Right renal cortex interstitium (tissue), 3 donors: ENCODE measurements at regions not wholly inside any gene's neighbourhood (a gene's known extent, or its start where the extent isn't known, plus 50 kb on each side); places are given as distances from the start of the nearest gene placed in this dataset.
"Not testable (repeated sequence)": the region's sequence is repeated elsewhere in the genome, so short reads cannot be mapped to it uniquely, and the experiment has no call there.

ENCODE experiments used
- DNase-seq, 3 donors: peaks; one replicate each; pipeline ENCODE4 v3.0.0-alpha.2; 2013; ENCODE audit warnings: low read depth in 3 of 3, low spot score in 2 of 3

DNA sequence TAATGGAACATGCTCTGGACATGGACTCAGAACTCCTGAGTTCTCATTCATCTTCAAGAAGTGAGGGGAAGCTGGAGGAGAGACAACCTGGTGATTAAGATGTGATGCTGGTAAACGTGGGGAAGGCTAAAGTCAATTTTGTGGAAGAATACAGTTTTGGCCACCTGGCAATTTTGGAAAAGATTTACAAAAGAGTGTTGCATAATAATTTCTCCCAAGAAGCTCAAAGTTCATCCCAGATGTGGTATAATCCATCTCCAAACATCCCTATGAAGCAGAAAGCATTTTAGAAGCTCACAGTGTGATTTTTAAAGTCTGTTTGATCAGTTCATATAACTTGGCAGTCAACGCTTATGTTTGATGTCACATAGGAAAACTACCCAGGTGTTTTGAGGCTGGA lies 208.7 kb downstream of the LMX1A start:
- DNase-seq: no peak

DNA sequence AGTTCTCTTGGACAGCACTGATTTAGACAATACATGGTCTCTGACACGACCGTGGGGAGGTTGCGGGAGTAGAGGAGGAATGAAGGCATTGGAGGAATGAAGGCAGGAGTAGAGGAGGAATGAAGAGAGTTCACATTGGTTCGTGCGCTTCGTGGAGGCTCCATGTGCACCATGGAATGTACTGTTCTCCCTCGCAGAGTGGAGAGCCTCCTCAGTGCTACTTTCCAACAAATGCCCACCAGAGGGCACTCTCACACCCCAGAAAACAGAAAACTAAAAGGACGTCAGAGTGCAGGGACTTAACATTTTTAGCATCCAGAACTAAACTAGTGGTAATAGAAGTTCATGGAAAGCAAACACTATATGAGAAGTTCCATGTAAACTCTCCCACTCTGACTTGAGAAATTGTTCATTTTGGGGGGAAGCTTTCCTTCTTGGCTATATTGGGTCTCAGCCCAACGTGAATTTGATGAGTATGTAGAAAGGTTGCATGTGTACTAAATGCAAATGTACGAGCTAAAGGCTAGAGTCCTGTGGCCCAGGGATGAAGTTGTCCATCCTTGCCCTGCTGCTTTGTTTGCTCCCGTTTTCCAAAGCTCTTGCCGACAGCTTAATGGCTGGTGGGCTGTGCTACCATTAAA lies 211.6 kb downstream of the LMX1A start:
- DNase-seq: peak; percentile 67 to 73 (median 71)

DNA sequence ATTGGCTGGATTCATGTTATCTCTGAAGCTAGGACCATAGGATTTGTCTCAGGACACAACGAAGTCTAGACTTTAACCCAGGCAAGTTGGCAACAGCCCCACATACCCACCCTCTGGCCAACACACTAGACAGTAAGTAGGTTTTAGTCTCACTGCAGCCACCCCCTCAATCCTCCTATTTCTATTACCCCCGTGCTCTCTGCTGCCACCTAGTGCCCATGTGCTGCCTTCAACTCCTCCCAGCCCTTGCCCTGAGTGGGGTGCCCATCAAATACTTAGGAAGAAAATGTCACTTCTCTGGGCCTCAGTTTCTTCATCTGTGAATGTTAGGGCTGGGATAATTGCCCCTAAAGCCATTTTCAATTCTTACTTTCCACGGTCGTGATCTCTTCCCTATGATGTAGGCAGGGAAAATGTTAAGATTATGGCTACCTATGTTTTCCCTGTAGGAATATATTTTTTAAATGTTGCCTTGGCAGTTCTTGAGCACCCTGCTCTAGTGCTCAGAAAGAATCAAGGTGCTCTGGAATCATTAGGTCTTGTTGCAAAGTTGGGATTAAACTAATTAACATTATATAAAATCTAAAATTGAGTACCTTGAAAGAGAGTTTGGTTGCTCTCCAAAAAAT lies 213.0 kb downstream of the LMX1A start:
- DNase-seq: no peak

DNA sequence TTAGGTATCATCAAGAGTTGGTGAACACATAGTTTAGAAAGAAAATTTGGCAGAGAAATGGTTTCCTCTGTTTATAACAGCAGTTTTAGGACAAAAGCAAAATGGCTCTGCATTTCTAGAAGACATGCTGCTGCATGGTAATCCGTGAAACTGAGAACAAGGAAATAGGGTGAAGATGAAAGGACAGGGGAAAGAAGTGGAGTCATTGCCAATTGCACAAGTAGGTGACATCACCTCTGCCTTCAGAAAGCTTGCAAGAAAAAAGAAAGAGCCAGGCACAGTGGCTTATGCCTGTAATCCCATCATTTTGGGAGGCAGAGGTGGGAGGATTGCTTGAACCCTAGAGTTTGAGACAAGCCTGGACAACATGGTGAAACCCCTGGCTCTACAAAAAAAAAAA lies 217.6 kb downstream of the LMX1A start:
- DNase-seq: no peak

DNA sequence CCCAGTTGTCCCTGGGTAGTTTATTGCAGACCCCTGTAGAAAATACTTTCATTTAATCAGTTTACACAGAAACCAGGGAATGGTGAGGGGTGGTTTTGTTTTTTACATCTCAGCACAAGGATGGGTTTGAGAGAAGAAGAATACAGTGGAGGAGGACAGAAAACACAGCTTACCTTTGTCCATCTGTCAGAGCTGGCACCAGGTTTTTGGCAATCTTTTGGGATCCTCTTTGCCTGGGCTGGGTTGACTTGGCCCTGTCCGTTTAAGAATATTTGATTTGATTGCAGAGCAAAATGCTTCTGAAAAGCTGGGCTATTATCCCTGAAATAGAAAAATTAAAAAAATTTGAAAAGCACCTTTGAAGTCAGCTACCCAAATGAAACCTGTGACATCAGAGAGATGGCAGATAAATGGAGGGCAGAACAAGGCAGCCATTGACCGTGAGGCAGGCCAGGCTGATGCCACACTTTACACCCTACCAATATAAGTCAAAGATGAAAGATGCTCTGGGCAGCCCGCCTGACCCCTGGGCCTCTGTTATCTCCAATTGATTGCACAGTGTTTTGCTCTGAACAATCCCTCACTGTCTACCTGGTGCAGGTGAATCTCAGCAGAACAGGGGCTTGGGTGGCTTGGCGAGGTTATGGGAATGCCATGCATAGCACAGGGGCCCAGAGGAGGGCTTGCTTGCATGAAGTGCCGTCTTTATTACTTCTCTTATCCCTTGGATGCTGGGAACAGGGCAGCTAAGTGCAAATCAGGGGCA lies 218.8 kb downstream of the LMX1A start:
- no peak for DNase-seq

DNA sequence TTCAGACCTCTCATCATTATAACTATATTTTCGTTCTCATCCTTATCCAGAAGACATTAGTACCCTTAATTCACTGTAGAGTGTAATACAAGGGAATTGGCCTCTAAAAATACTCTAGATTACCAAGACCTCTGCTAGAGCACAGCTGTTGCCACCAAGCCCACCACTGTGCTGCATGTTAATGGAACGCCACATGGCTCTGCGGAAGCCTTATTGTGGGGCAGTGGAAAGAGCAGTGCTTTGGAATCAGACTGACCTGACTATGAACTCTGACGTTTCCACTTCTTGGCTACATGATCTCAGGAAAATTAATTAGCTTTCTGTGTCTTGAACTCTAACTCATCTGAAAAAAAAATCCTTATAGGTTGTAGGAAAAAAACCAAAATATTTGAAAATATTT lies 222.1 kb downstream of the LMX1A start:
- no peak for DNase-seq

DNA sequence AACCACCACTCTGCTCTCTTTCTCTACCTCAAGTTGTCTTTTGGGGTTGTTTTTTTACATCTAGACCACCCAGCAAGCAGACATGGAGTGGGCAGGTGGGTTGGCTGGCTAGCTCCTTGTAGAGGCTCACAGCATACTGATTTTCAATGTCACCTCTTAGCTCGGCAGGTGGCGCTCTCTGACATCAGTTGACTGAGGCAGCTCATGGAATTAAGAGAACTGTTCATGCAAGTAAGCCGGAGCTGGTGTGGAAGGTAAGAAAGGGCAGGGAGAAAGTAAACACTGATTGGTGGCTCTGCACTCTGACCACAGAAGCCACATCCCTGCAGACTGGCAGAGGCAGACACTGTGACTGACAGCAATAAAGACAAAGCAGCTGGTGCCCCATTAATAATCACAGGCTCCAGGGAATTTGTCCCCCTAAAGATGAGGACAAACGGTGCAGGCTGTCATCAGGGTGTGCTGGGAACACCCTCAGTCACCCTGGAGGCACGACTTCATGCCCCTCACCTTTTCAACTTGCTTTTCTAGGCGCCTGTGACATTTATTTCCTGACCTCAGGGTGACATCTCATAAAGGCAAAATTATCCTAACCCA lies 226.8 kb downstream of the LMX1A start:
- peak in 2 of 3 donors; percentile 54 to 69 for DNase-seq

DNA sequence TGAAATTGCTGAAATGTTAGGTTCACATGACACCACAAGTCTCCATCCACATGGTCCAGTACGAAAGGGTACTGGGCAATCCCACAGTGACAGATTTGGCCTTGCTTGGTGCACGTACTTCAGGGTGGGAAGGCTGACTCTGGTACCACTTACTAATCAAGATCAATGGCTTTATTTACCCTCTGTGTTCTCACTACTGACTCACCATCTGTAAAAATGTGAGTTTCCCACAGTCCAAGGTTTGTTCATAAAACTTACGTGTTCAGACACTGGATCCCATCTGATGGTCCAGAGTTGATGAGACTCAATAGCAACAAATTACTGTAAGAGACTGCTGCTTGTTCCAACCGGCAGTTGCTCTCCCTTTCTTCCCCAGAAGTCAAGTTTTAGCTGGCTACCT lies 231.7 kb downstream of the LMX1A start:
- no peak for DNase-seq

DNA sequence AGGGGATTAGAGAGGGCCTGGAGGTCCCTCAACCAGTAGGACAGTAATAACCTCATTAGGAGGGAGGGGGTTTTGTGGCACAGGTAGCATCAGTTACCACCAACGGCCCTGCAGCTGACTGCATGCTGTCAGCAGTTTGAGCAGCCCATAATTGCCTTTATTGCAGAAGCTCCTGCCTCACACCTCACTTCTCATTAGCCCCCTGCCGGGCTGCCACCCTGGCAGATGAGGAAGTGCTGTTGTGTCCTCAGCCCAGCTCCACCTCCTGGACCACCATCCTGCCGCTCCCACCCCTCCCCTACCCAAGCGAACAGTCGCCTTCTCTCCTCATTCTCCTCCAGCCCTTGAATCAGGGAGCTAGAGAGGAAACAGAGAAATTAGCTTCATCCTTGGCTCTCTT lies 237.4 kb downstream of the LMX1A start:
- no peak for DNase-seq

DNA sequence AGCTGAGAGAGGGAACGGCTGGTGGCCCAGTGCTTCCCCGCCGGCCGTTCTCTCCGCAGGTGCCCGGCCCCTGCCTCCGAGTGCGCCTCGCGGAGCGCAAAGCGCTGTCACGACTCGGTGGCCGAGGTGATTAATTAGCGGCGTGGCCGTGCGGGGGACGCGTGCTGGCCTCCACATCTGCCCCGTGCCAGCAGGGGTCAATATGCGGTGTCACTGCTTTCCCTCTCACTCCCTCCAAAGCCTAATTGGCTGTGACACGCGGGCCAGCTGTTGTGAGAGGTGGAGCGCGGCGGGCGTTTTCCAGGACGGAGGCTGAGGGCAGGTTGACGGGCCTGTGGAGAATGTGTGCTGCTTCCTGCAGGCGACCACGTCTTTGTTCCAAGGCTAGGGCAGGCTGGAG lies 239.0 kb downstream of the LMX1A start:
- DNase-seq: peak in 2 of 3 donors; percentile 39 to 49

DNA sequence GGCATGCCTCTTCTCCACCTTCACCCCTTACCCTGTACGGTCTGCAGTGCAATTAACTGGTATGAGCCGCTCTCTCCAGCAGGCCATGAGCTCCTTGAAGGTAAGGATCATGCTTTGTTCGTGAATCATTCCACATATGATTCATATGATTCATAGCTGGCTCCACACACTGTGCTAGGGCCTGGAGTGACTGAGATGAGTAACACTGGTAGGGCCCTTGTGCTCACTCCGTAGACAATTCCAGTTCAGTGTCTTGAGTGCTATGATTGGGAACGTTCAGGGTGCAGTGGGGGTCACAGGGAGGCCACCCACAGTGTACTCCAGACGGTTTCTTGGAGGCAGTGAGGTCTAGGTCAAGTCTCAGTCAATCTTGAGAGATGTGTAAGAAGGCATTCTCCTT lies 239.8 kb downstream of the LMX1A start:
- no peak for DNase-seq

DNA sequence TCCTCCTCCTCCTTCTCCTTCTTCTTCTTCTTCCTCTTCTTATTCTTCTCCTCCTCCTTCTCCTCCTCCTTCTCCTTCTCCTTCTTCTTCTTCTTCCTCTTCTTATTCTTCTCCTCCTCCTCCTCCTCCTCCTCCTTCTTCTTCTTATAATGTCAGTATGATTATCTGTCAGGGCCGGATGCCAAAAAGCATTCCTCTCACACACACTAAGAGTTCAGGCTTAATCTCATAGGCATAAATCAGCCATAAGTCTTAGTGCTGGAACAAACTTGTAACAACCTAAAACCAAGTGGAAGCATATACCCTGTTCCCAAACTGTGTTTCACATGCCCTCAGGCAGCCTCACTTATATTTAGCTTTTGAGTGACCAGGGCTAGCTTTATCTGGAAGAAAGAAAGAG lies 240.3 kb downstream of the LMX1A start:
- no peak for DNase-seq

DNA sequence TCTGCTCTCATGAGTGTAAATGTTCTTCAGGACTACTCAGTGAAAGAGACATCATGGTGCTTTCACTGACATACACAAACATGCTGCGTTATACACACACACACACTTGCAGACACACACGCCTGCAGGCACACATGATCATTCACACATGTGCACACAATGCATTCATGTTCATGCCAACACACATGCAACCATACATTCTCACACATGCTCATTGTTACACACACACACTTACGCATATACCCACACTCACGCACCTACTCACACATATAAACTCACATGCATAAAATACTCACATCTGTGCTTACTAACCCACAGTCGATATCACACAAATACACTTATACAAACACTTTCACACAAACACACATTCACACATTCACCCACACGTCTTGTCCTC lies 241.6 kb downstream of the LMX1A start:
- DNase-seq: no peak

DNA sequence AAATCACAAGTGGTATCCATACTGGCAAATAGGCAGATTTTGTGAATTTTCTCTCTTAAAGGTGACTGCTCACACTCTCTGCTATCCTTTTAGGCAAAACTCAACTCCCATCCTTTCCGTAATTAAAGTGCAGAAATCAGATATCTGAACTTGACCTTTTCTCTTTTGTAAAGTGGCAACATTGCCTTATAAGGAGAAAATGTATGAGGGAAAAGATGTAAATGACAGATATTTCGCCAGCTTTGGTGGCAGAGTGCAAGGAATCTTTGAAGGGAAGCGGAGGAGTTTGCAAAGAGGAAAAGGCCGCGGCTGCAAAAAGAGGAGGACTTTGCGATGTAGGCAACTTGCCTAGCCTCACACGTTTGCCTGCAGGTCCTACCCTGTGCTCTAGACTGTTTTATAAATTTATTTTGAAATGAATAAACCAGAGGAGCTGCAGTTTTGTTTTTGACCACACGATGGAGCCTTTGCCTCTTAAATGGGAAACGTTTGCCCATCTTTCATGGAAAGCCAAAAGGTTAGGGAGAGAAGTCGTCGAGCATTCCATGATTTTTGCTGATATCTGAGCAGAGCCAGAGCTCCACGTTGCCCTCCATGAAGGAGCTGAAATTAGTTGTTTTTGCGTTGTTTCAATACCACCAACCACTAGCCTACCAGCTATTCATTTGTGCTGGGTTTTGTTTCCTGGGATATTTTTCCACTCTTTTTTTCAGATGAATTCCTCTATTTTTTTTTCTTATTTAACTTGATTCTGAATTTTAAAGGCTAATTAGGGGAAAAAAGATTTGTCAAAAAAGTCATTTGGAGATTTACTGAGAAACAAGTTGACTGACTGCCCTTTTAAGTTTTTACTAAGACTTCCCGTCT lies 242.3 kb downstream of the LMX1A start:
- DNase-seq: peak in 2 of 3 donors; percentile 7 to 13

DNA sequence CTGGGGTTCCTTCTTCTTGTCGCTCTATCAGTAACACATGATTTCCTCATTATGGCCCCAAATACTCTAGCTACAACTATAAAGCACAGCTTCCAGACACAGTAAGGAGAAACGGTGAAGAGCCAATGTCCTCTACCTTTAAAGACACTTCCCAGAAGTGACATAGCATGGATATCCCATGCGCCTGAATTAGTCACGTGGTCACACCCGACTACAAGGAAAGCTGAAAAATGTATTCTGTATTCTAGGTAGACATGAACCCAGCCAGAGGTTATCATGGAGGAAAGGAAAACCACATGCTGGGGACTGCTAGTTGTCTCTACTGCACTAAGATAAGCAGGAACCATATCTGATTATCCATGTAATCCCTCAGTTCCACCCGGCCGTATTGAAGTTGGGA lies 244.3 kb downstream of the LMX1A start:
- DNase-seq: no peak

DNA sequence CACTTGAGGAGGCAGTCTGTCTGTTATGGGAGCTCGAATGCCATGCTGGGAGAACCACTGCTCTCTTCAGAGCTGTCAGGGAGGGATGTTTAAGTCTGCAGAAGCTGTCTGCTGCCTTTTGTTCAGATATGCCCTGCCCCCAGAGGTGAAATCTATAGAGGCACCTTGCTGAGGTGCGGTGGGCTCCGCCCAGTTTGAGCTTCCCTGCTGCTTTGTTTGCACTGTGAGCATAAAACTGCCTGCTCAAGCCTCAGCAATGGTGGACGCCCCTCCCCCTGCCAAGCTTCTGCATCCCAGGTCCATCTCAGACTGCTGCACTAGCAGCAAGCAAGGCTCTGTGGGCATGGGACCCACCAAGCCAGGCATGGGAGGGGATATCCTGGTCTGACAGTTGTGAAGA lies 247.5 kb downstream of the LMX1A start:
- no peak for DNase-seq

DNA sequence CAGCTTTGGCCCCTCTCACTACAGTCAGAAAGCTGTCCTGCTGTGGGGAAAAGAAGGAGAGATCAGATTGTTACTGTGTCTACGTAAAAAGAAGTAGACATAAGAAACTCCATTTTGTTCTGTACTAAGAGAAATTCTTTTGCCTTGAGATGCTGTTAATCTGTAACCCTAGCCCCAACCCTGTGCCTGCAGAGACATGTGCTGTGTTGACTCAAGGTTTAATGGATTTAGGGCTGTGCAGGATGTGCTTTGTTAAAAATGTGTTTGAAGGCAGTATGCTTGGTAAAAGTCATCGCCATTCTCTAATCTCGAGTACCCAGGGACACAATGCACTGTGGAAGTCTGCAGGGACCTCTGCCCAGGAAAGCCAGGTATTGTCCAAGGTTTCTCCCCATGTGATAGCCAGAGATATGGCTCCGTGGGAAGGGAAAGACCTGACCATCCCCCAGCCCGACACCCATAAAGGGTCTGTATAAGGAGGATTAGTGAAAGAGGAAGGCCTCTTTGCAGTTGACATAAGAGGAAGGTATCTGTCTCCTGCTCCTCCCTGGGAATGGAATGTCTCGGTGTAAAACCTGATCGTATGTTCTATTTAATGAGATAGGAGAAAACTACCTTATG lies 263.9 kb downstream of the LMX1A start:
- DNase-seq: not testable (repeated sequence)

DNA sequence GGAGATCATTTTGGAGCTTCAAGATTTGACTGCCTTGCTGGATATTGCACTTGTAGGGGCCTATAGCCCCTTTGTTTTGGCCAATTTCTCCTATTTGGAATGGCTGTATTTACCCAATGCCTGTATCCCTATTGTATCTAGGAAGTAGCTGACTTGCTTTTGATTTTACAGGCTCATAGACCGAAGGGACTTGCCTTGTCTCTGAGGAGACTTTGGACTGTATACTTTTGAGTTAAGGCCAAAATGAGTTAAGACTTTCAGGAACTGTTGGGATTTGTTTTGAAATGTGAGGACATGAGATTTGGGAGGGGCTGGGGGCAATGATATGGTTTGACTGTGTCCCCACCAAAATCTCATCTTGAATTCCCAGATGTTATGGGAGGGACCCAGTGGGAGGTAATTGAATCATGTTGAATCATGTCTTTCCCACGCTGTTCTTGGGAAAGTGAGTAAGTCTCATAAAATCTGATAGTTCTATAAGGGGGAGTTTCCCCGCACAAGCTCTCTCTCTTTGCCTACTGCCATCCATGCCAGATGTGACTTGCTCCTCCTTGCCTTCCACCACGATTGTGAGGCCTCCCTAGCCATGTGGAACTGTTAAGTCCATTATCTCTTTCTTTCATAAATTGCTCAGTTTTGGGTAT lies 276.1 kb downstream of the LMX1A start:
- no peak for DNase-seq

DNA sequence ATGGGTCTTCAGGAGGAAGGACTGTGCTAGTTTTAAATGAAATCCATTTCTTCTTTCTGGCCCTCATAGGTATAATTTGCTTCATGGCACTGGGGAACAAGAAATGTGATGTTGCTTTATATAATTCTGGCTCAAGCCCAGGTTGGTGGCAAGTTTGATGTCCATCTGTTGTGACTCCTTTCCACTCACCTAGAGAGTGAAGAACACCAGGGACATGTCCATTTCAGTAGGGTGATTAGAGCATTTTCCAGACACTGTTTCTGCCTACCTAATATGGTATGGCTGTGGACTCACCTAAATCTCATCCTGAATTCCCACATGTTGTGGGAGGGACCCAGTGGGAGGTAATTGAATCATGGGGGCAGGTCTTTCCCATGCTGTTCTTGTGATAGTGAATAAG lies 278.1 kb downstream of the LMX1A start:
- DNase-seq: no peak
